M059J (cell line): ENCODE measurements at regions not wholly inside any gene's neighbourhood (a gene's known extent, or its start where the extent isn't known, plus 50 kb on each side); places are given as distances from the start of the nearest gene placed in this dataset.
"Not testable (repeated sequence)": the region's sequence is repeated elsewhere in the genome, so short reads cannot be mapped to it uniquely, and the experiment has no call there.

Experiments used
- DNase-seq: peaks from one replicate; pipeline ENCODE4 v3.0.0-alpha.2; 2012; ENCODE audit warnings: low read depth

GRCh38 chr10:108365541-108365940 lies 1201.0 kb upstream of the SORCS1 start:
- no peak for DNase-seq

GRCh38 chr10:108363576-108363975 lies 1199.1 kb upstream of the SORCS1 start:
- DNase-seq: no peak

- no peak for DNase-seq
These were observed 1198.5 kb upstream of the SORCS1 start for GRCh38 chr10:108362961-108363360.

GRCh38 chr10:108362296-108362695 lies 1197.8 kb upstream of the SORCS1 start:
- DNase-seq: no peak

GRCh38 chr10:108360187-108360586 lies 1195.7 kb upstream of the SORCS1 start:
- peak; percentile 87 for DNase-seq

GRCh38 chr10:108358912-108359311 lies 1194.4 kb upstream of the SORCS1 start:
- DNase-seq: peak; percentile 86

GRCh38 chr10:108352771-108353170 lies 1188.3 kb upstream of the SORCS1 start:
- DNase-seq: peak; percentile 9

- DNase-seq: peak; percentile 42
These were observed 1183.7 kb upstream of the SORCS1 start for GRCh38 chr10:108348215-108348614.

- no peak for DNase-seq
These were observed 1181.6 kb upstream of the SORCS1 start for GRCh38 chr10:108346066-108346465.

- DNase-seq: no peak
These were observed 1173.6 kb upstream of the SORCS1 start for GRCh38 chr10:108338146-108338545.

GRCh38 chr10:108336836-108337235 lies 1172.3 kb upstream of the SORCS1 start:
- DNase-seq: no peak

- peak; percentile 44 for DNase-seq
These were observed 1163.2 kb upstream of the SORCS1 start for GRCh38 chr10:108327706-108328105.

- DNase-seq: peak; percentile 10
These were observed 1158.8 kb upstream of the SORCS1 start for GRCh38 chr10:108323274-108323798.

- DNase-seq: no peak
These were observed 1155.1 kb upstream of the SORCS1 start for GRCh38 chr10:108319434-108320222.

GRCh38 chr10:108315636-108316035 lies 1151.1 kb upstream of the SORCS1 start:
- DNase-seq: not testable (repeated sequence)

GRCh38 chr10:108307925-108308312 lies 1143.4 kb upstream of the SORCS1 start:
- DNase-seq: no peak

- no peak for DNase-seq
These were observed 1142.9 kb upstream of the SORCS1 start for GRCh38 chr10:108307250-108307924.

GRCh38 chr10:108303149-108303548 lies 1138.6 kb upstream of the SORCS1 start:
- DNase-seq: peak; percentile 22

GRCh38 chr10:108301002-108301401 lies 1136.5 kb upstream of the SORCS1 start:
- DNase-seq: no peak

- DNase-seq: no peak
These were observed 1126.3 kb upstream of the SORCS1 start for GRCh38 chr10:108290823-108291222.

- no peak for DNase-seq
These were observed 1111.6 kb upstream of the SORCS1 start for GRCh38 chr10:108275895-108276685.

- DNase-seq: no peak
These were observed 1095.9 kb upstream of the SORCS1 start for GRCh38 chr10:108260383-108260906.
